Anterior cingulate cortex (tissue), 58 donors: ENCODE measurements at regions not wholly inside any gene's neighbourhood (a gene's known extent, or its start where the extent isn't known, plus 50 kb on each side); places are given as distances from the start of the nearest gene placed in this dataset.

ENCODE experiments used
- DNase-seq, 58 donors: peaks; one replicate each; lab custom pipeline; 2025; lab: John Stamatoyannopoulos, UW

DNA sequence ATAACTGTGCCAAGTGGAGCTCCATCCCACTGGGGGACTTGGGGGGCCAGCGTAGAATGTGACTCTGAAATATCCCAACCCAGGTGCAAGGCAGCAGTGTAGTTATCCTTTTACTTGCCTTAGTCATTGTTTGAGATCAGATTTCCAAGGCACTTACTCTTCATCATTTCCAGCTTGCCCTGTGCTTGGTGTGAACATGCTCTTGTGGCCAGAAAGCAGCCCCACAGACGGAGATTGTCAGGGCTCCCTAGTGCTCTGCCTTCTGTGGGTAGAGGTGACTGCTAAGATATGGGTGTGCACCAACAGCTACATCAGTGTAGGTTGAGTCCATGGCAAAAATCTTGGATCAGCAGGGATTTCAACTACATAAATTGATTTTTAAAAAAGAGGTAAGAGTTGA lies 2010.0 kb upstream of the PIK3C3 start:
- no peak for DNase-seq

DNA sequence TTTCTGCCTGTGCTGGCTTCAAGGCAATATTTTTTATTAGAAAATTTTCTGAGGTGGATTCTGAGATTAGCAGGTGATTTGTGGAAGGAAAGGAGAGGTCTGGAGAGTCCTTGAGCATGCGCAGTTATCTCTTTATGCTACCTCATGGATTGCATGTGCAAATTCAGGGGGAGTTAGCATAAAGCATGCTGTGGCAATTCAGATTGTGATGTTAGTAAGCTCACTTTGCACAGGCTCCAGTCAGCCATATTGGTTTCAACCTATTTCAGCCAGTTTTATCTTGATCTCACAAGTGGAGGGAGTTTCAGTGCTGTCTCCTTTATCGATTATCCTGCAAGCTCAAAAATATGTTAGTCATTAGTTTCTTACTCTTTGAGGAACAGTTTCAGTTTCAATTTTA lies 2012.3 kb upstream of the PIK3C3 start:
- no peak for DNase-seq

DNA sequence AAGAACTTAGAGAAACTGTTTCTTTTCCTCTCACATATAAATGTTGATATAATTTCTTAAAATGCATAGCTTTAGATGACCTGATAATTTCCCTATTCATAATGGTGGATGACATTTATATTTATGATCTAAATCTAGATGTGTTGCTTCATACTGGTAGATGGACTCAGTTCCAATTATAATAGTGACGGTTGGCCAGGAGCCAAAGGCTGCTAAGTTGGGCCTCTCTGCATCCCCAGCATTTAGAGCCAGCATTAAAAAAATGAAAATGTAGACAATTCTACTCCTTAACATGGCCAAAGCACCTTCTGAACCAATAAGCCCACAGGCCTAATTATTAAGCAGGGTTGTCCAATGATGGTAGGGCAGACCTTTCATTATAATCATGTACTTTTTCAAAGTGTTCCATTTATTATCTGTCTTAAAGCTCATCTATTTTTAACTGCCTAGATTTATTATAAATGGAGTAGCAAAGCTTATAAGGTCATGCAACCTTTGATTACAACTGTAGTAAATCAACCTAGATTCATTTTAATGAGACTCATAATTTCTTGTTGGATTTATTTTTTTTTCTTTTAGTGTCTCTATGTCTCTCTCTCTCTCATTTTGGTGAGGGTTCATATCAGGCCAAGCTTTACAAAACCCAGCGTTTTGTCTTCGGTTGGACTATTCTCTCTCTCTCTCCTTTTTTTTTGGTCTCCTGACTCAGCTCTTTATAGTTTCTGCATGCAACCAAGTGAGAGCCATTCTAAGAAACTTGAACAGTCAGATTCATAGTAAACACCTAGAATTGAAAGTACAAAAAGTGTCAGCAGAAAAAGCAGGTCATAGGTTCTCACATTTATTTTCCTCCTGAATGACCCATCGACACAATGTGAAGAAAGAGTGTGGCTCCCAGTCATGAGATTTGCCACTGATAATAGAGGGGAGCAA lies 2016.1 kb upstream of the PIK3C3 start:
- no peak for DNase-seq

DNA sequence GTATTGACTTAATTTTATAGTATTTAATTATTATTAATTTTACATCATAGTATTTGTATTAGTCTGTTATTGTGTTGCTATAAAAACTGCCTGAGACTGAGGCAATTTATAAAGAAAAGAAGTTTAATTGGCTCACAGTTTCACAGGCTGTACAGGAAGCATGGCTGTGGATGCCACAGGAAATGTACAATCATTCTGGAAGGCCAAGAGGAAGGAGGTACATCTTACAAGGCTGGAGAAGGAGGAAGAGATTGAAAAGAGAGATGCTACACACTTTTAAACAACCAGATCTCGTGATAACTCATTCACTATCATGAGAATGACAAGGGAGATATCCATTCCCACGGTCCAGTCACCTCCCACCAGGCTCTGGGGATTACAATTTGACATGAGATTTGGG lies 2019.4 kb upstream of the PIK3C3 start:
- DNase-seq: no peak

DNA sequence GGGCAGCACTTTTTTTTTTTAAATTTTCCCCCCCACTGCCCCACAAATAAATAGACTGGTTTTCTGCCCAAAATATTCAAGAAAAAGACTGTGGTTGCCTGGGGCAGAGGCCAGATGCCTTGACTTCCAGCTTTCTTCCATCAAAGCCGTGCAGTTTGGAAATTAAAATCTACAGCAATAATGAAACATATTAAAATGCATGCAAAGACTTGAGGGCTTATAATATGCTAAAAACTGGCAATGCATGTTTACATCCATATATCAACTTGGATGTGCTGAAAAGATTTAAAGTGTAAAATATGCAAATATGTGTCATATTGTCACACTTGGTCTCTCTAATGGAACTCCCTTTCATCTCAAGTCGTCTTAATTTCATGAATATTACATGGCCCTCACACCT lies 2036.2 kb upstream of the PIK3C3 start:
- no peak for DNase-seq

DNA sequence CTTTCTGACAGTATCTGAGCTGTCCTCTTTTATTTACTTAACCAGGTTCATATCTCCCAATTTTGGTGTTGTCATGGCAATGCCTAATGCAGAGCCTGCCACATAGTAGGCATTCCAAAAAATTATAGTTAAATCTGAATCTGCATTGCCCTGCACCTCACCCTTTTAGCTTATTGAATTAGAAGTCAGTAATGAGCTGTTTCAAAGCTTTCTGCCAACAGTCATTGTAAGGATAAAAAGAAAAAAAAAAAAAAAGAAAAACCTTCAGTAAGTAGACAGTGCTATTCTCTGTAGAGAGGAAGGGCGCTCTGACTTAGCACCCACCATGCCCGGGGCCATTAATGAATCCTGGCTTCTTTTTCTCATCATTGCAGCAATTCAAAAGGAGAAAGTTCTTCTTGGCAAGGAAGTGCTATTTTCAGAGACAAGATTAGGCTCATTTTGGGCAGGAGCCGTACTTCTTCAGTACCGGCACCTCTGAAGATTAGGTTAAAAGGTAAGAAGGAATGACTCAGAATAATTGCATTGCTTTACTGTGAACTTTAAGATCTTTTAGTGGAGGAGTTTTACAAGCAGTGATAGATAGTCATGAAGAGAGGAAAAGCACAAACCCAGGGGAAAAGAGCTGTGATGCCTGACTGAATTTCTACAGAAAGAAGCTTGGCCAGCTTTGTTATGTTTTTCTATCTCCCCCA lies 2041.2 kb upstream of the PIK3C3 start:
- no peak for DNase-seq

DNA sequence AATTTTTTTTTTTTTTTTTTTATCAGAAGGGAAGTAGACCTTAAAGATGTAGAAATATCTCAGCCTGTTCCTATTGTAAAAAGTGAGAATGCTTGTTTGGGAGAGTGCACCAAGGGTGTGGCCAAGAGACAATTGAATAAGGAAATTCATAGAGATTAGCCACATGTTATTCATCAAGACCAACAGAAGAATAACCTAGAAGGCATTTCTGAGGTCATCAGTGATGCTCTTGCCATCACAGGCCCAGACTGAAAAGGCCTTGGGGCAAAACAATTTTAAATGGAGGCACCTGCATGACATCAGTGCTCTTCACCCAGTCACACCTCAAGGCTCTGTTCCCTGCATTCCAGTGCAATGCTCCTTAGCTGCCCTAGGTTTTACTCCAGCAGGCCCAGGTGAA lies 2043.3 kb upstream of the PIK3C3 start:
- no peak for DNase-seq

DNA sequence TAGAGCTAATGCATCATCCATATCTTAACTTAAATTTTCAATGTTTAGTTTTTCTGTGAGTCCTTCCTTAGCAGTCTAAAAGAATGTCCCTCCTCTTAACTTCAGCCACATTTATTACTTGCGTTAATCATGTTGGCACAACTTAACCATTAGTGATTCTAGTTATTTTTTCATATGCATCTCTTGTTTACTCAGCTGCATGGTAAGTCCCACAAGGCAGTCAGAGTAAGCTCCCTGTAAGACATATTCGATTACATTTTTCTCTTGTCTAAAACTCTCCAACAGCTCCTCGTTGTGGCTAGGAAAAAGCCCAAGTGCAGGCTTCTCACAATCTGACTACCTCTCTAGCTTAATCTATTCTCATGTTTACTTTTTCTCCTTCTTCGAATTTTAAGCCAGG lies 2045.3 kb upstream of the PIK3C3 start:
- DNase-seq: no peak

DNA sequence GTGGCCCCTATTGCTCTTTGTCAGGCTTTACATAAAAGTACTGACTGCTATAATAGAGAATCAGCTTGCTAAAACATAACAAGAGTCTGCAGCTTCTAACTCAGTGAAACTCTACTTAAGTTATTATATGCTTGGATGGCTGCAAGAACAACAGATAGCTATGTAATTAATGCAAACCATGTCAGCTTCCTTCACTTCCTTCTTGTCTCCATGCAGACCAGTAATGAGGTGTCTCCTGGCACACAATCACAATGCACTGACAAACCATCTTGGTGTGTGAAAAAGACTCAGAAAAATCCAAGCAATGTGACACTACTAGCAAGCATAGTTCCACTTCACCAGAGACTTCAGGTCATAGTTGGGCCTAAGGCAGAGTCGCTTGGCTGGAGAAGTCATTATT lies 2068.9 kb upstream of the PIK3C3 start:
- no peak for DNase-seq

DNA sequence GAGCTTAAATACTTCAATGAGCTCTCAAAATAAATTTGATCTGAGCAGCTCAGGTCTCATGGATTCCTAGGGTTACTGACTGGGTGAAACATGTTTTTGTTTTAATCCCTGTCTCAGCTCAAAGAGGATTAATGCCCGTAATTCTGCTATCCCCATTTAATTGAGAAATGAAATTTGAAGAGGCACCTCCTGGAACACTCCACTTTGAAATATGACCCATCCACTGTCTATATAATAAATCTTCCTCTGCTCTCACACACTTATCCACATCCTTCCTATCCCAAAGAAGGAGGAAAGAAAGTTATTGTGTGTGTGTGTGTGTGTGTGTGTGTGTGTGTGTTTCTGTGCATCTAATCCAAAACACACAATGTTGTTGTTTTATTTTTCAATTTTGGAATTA lies 2082.4 kb upstream of the PIK3C3 start:
- no peak for DNase-seq

DNA sequence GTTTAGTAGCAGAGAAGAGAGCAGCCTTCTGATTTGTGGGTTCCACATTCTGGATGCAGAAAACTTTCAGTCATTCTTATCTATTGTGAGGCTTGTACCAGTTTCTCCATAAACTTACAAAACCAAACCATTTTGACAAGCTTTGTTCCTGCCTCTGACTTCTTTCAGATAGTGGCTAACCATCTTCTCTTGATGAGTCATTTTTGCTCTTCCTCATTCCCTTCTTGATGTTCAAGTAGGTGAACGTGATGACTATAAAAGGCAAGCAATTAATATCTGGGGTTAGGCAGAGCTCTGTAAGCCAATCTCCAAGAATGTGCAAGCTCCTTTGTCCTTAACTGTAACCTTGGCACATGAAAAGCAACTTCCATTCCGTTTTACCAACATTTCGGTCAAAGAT lies 2083.1 kb upstream of the PIK3C3 start:
- no peak for DNase-seq

DNA sequence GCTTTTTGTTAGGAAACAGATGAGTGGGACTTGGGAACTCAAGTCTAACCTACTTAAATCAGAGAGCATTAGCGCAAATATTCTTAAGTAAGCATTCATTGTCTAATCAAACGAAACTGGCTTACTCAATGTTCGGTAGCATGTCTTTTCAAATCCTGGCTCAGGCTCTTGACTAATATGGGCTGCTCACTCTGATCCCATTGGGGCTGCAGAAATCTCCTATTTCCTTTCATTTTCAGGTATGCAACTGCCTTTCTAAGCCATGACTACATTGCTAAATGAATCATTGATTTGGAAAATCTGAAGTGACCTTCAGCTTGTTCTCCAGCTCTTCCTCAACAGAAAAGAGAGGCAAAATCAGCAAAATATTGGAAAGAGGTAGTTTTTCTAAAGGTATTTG lies 2084.4 kb upstream of the PIK3C3 start:
- DNase-seq: no peak

DNA sequence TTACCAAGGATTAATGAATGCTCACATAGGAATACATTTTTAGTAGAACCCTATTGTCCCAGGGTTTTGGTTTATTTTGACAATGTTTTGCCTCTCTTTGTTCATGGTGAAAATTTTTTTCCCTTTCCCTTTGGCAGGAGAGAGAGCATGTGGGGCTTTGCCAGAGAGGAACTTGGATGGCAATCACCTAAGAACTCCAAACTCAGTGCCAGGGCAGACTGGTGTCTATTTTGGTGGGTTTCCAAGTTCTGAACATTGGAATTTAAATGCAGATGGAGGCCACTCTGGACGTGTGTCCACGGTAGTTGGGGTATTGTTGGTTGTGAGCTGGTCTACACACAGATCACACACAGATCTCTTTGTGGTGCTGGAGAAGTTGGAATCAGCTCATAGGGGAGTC lies 2091.1 kb upstream of the PIK3C3 start:
- peak in 4 of 58 donors; percentile 2 to 28 (median 9) for DNase-seq

DNA sequence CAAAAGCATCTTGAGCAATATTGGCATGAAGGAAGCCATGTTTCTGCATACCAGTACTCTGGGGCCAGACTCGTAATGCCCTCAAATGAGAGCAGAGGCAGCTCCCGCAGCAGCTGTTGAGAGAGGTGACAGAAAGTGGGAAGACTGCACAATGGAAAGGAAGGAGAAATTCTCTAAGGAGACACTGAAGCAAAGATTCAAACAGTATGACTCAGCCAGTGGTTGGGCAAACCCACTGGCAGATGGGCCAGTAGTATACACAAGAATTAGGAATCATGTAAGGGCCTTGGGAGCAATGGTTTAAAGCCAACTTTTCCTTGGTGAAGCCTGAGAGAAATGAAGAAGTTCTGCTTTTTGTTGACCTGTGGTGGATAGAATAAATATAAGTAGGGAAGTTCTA lies 2092.7 kb upstream of the PIK3C3 start:
- DNase-seq: no peak

DNA sequence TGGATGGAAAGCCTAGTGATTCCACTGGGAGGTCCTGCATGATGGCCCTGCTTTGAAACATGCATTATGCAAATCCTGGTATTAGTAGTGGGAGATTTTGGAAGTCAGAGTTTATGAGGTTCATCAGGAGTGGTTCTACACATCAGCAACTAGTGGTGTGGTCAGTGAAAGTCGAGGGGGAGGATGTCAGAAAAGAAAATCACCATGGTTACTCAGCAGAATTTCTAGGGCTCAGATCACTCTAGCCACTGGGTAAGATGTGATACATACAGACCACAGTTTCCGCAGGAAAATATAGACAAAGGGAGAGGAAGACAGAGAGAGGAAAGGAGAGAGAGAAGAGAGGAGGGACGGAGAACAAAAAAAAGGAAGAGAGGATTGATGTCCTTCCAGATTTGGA lies 2100.7 kb upstream of the PIK3C3 start:
- DNase-seq: no peak

DNA sequence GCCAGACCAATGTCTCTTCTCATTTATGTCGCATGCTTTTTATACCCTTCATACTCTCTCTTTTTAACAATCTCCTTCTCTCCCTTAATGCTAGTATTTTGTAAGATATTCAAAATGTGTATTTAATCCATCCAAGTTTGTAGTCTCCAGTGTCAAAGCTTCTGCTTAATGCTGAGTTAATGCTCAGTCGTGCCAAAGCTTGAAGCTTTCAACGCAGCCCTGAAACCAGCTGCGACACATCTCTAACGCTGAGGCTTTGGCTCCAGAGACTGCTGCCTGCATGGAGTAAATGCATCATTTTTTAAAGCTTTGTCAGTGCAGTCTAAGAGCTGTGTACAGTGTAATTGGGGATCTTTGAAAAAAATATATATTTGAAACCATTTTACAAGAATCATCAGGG lies 2108.8 kb upstream of the PIK3C3 start:
- DNase-seq: no peak

DNA sequence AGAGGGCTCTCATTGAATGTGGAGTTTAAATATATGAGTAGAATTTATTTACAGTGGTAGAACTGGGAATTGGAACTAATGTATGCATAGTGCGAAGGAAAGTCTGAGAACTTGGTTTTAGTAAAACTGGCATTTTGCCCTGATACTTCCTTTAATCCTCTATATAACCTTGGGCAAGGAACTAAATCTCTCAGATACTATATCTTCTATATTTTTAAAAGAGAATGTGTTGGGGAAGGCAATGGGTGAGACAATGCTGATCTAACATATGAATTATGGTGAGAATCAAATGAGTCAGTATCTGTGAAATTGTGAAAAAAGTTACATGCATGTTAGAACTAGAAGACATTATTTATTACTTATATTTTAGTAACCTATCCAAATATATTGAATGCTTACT lies 2109.4 kb upstream of the PIK3C3 start:
- DNase-seq: no peak

DNA sequence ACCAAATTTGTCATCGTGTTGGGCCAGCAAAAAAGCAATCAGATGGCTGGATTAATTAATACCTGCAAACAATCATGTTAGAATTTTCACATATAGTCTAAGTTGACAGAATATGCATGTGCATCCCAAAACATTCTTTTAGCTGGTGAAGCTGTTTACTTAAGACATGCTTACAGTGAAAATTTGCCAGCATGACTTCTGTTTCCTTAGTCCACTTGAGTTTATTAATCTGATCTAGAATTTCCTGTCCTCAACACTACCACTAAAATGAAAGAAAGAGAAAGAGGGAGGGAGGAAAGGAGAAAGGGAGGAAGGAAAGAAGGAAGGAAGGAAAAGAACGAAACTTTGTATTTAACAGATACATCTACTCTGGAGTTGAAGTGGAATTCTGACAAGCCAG lies 2109.9 kb upstream of the PIK3C3 start:
- no peak for DNase-seq

DNA sequence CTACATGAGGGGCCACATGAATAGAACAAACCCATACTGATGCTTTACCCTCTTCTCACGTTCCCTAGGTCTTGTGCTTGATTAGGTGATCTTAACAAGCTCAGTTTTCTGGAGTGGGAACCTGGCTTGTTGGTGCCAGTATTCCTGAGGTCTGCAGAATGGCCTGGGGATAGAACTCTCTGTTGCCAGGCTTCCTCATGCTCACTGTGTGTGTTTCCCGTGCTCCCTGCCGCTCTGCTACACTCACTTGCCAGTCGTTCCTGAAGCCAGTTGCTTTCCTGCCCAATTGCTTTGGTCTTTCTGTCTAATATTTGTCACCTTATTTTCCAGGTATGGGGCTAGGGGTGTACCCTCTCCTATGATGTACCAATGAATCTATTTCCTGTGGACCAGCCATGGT lies 2111.5 kb upstream of the PIK3C3 start:
- no peak for DNase-seq

DNA sequence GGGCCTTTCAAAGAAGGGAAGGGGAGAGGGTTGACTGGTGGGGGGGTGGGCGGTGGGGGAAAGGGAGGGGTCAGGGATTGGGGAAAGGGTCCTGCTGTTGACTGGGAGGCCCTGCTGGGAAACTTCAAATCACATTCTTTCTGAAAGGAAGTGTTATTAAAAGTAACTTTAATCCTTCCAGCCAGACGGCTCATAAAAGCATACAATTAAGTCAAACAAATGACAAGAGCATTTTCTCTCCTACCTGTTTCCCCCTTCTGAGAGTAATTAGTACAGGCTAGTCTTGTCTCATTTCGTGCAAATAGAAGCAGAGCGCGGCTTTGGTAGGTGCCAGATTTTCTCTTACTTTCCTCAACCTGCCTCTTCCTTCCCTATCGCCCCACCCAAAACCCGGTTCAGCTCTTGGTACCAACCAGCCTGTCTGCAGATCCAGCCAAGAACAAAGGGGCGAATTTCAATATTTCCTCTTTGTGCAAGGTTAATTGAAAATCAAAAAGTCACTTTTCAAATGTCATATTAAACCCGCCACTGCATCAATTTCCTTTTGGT lies 2112.6 kb upstream of the PIK3C3 start:
- DNase-seq: peak in 1 of 58 donors; percentile 3

DNA sequence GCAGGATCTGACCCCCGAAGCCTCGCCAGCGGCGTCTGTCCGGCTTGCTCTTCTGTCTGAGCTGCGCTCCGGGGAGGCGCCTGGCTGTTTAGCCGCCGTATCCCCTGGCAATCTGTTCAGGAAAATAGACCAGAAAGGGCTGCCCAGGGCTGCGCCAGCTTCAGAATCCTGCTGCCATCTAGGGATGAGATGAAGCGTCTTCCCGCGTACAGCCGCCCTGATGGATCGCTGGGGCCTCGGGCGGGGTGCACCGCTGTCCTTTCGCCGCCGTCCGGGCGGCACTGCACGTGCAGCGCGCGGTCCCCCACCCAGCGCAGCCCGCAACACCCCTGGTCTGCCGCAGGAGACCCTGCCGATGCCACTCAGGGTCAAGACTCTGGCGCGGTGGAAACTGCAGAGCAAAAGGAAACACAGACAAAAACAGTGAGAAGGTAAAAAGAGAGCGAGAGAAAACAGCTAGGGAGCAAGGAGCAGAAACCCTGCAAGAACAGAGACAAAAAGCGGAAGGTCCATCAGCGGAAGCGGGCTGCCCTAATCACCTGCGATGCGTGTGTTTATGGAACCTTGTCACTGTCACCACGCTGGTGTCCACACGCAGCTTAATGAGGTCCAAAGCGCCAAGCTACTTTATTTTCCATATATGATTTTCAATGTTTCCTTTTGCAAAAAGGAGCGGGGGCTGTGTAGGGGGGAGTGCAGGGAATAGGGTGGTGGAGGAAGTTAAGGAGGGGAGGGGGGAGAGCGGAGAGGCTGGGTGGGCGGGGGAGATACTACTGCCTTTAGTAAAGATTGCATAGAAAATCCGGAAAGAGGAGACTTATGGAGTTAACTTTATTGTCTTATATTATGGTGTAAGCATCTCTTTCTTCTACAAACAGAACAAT lies 2113.3 kb upstream of the PIK3C3 start:
- peak in 56 of 58 donors; percentile 8 to 81 (median 54) for DNase-seq
